ENCODE measurements at regions not wholly inside any gene's neighbourhood (a gene's known extent, or its start where the extent isn't known, plus 50 kb on each side); places are given as distances from the start of the nearest gene placed in this dataset.
"Not testable (repeated sequence)": the region's sequence is repeated elsewhere in the genome, so short reads cannot be mapped to it uniquely, and the experiment has no call there.

DNA sequence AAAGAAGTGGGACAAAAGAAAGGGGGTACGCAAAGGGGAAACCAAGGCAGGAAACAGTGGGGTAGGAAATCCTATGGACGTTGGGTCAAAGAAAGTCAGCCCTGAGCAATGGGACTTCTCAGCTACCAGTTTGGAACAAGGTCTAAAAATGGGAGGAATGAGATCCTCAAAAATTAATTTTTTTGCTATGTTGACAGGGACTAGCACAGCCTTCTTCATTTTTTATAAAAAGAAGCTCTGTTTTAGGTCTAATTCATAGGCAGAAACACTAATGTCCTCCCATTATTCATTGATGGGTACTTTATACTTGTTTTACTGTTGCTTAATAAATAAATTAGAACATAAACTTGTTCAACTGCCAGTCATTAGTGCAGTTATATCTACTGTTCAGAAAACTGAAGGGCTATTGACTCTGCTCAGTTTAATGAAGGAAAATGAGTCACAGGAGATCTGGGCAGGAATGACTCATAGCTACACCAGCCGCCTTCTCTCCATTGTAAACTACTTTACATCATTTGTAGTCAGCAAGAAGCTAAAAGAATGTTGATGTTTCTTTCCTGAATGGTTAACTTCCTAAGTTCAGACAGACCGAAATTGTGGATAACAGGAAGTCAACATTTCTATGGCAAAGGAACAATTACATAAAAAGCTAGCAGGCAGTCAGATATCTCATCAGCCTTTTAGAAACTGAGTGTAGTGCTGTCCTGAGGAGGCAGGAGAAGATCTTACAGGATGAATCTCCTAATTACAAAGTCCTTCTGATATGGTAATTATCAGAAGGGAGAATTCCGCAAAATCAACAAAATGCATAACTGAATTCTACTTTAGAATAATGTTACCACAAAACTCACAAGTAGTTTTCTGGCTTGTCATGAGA is 356.4 kb upstream of the PKN2 start:
- DNase-seq = no peak

DNA sequence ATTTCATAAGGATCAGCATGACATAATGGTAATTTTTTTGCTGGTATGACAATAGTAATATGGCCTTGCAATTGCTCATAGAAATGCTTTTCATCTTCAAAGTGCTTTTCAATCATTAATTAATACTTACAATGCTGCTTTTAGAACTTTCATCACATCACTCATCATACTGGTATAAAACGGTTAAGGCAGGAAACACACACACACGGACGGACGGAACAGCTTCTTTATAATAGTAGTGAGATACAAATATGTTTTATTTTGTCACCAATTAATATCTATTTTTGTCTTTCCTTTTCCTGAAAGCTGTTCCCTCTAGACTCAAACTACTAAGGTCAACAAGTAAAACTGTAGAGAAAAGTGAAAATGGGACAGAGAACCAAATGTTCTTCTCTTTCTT is 353.9 kb upstream of the PKN2 start:
- no peak for DNase-seq

DNA sequence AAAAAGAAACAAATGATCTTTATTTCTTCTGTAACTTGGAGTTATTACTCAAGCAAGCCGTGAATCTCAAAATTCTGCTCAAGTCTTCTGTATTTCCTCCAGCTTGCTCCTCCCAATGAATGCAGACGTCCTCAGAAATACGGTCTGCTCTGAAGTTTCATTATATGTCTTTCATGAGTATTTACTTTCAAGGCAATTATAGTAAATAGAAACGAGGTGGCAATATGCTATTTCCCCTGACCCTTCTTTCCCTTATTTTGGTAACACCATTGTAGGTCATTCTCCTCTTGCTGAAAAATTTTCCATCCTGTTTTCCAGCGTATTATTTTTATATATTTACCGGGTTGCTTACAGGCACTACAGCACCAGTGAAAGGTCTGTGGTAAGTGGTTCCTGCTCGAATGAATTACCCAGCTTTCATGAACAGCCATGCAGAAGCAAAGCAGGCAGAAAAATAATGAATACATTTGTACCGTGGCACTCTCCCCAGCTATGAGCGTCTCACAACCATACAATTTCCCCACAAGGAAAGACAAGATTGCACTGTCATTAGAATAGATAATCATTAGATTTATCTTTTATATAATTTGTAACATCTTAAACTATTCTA is 350.9 kb upstream of the PKN2 start:
- no peak for DNase-seq

DNA sequence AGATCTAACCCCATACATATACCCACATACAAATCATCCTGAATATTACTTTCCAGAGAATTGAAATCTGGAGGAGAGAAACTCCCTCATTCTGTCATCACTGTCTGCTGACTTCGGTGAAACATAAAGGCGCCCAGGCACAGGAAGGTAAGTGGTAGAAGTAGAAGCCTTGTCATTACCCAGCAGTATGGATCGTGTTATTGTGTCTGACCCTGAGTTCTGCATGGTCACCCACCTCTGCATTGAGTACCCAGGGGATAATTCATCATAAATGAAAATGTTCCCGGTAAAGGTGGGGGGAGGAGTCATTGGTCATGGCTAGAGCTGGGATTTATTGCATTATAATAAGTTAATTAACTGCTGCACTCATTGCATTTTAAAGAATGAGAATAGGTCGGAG is 342.6 kb upstream of the PKN2 start:
- DNase-seq = no peak

DNA sequence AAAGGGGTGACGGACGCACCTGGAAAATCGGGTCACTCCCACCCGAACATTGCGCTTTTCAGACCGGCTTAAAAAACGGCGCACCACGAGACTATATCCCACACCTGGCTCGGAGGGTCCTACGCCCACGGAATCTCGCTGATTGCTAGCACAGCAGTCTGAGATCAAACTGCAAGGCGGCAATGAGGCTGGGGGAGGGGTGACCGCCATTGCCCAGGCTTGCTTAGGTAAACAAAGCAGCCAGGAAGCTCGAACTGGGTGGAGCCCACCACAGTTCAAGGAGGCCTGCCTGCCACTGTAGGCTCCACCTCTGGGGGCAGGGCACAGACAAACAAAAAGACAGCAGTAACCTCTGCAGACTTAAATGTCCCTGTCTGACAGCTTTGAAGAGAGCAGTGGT is 342.0 kb upstream of the PKN2 start:
- not testable (repeated sequence) for DNase-seq

DNA sequence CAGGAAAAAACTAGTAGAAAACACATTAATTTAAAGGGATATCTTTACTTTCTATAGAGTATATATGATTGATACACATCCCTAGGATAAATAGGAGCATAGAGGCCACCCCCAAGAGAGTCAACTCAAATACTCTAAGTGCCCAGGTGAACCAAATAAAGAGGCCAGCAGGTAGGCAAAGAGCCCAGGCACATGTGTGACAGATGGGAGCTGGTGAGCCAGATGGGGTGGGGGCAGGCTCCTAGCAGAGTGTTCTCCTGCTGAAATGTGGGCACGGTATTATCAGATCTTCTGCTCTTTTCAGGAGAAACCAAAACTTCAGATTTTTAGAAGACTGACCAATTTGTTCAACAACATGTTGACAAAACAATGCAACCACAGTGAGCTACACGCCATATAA is 333.4 kb upstream of the PKN2 start:
- DNase-seq = no peak

DNA sequence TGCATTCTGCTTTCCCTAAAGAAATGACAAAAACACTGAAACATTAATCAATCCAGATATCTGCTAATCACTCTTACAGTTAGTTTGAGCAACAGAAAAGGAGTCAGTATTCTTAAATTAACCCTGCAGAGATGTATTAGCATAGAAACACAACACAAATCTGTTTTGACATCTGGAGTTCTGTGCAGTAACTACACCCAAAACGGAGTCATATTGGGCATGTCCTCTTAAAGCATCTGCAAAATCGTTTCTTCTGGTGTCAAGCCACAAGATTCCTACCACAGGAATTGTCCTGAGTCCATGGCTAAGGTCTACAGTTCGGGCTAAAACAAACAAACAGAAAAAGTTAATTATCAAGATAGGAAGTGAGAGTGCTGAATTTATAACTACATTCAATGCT is 332.1 kb upstream of the PKN2 start:
- no peak for DNase-seq

DNA sequence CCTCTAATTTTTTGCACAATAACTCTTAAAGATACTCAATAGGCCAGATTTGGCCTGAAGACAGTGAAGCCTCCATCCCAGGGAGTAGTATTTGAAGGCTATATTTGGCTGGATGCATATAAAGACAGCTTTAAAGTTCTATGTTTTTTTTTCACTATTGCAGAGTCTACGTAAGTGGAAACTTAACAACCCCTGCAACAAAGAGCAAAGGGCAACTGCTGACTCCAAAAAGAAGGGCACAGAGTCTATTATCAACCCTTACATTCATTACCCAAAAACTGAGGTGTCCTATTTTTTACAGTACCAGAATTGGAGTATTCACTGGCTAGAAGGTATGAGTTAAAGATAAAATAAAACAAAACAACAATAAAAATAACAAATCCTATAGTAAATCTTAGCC is 329.8 kb upstream of the PKN2 start:
- no peak for DNase-seq

DNA sequence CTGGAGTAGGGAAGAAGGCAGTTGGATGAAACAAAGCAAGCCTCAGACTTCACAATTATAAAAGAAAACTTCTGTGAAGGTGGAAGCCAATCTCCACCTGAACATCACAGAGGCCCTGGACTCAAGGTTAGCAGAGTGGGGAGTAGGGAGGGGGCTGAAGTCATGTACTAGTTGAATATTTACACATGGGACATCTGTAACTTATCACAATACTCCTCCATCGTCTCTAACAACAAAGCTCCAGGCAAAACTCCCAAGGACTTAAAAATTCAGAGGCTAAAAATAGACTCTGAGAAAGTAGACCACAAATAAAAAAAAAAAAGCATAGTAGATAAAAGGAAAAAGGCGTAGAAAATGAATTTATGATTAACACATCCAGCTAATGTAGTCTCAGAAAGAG is 326.3 kb upstream of the PKN2 start:
- DNase-seq = no peak

DNA sequence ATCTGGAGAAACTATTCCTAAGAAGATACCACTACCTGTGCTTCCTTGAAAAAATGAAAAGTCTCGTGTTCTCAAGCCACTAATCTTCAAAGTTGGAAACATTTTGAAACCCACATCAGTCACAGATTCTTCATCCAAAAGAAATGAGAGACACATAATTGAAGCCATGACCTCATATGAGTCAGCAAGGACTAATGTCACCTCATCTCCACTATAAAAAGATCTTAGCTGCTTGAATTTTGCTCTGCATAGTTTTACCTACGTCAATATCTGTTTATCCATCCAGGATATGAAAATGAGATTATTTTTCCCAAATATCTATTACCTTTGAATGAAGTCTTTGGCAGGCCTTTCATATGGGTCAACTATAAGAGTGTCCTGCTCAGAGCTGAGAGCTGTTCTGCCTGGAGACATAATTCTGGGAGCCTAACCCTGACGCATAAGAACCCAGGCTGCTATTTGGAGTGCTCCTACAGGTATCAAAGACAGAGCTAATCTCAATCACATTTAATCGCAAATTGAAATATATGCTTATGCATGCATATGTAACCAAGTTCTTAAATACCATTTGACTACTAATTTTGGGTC is 312.5 kb upstream of the PKN2 start:
- DNase-seq = no peak

DNA sequence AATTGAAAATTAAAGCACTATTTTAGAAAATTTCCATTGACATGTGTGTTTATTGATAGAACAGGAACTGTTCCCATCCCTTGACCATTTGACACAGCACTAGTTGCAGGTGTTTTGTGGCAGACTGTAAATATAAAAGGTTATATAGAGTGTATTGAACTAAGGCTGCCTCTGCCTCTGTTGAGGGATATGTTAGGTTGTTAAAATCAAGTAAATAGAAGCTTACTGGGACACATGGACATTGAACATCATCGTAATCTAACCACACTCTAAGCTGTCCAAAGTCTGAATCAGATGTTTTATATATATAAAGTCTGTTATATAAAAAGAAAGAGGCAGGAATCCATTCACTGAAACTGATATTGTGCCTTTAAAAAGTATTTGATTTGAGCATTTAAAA is 308.1 kb upstream of the PKN2 start:
- no peak for DNase-seq

DNA sequence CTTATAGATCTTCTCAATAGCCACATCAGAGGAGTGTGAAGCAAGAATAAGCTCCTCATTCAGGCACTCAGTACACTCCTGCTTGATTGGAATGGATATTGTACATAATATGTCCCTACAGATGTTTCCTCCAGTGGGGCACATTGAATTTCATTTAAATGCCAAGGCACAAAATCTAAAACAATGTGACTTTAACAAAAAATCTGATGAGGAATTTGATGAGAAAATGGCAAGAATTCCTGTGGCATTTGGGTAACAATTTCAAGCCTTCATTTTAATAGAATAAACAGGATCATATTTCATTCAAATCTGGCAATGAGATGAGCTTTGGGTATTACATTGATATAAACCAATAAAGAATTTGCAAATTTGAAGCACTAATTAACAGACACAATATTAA is 307.7 kb upstream of the PKN2 start:
- no peak for DNase-seq

DNA sequence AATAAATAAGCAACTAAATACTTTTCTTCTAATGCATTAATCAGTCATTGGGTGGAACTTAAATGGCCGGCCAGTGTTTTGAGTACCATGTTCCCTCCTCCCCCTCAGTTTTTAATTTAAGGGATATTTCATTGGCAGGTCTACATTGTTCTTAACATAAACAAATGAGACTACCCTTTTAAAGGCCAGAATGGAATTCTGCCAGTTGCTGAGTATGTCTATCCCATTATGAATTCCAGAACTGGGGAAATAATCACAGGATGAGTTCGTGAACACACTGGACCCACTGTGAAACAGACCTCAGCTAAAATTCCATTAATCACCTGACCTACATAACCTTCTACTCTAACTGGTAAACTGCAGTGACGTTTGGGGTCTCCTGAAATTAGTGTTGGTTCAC is 305.5 kb upstream of the PKN2 start:
- DNase-seq = no peak

DNA sequence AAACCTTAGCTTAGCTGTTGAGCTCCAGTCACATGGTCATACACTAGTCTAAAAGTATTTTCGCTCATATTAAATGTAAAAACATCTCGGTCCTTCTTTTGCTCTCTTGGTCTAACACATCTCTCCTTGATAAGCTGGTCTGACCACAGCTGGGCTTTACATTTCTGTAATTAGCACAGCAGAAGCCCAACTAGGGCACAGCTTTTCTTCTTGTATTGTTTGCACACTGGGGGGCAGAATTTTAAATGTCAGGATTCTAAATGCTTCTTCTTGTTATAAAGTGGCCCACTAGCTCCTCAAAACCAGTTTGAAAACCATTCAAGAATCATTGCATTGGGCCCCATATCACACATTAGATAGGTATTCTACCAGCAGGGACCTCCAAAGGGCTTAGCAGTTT is 289.1 kb upstream of the PKN2 start:
- no peak for DNase-seq

DNA sequence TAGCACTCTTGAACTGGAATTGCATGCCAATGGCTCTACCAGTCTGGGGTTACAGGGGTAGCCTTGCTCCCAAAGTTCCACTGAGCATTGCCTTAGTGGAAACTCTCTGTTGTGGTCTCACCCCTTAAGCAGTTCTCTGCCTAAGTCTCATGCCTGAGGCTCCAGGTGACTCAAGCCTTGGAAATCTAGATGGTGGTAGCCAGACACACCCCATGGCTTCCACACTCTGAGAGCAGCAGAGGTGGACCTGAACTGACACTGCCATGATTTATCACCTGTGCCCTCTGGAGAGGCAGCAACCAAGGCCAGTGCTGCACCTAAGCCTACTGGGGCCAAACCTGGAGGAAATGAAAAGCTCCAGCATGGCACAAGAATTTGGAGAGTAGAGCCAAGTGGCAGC is 285.7 kb upstream of the PKN2 start:
- DNase-seq = no peak

DNA sequence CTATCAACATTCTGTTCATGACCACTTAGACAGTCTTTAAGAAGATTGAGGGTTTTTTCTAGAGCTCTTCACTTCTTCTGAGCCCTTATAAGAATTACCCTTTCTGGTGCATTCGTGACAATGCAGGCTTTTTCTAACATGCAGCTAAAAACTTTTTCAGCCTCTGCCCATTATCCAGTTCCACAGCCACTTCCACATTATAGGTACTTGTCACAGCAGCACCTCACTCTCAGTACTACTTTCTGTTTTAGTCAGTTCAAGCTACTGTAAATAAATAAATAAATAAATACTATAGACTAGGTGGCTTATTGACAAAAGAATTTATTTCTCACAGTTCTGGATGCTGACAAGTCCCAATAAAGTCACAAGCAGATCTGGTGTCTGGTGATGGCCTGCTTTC is 284.4 kb upstream of the PKN2 start:
- no peak for DNase-seq

DNA sequence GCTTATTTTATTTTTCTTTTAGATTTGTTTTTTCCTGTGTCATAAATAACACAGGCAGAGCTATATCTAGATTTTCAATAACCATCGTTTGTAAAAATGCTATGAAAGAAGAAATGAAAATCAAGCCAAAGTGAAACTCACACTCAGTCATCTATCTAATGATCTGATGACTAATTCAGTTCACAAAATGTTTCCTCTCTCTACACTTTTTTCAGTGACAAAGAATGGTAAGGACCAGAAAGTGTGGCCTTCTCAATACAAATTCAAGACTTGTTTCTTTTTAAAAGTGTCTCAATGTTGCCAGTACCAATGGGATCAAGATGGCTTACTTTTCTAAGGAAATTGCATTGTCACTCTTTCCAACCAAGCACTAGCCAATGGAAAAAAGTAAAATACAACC is 282.8 kb upstream of the PKN2 start:
- DNase-seq = no peak

DNA sequence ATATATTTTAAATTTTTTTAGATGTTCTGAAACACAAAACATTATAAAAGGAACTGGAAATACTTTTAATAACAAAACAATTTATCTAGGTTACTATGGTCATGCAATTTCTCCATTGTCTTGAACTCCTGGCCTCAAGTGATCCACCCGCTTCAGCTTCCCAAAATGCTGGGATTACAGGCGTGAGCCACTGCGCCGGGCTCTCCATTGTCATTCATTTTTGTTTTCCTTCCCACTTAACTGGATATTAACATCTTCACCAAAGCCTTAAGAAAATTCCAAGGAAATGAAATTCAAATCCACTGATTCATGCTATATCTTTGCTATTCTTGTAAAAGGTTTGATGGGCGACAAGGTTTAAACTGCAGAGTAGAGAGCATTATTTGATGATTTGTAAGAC is 279.5 kb upstream of the PKN2 start:
- no peak for DNase-seq

DNA sequence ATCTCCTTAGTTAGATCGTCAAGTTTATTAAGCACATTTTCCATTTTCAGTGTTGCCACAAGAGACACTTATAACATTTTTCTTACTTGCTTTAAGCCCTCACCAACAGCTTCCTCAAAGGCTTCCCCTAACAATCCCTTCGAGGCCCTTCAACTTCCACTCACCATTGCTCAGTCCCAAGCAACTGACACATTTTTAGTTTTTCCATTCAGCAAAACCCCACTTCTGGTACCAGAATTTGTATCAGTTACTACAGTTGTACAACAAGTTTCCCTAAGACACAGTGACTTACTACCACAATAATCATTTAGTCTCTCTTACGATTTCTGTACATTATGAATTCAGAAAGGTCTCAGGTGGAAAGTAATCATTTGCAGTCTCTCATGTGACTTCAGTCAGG is 276.8 kb upstream of the PKN2 start:
- DNase-seq = no peak

DNA sequence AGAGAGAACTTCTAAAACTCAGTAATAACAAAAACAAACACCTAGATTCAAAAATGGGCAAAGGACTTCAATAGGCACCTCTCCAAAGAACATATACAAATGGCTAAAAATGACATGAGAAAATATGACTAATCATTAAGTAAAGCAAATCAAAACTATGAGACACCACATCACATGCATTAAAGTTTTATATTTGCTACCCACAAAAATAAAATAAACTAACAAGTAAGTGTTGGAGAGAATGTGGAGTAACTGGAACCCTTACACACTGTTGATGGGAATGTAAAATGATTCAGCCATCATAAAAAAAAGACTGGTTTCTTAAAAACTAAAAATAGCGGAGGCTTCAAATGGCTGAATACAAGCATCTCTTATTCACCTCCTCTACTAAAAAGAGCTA is 262.1 kb upstream of the PKN2 start:
- no peak for DNase-seq

DNA sequence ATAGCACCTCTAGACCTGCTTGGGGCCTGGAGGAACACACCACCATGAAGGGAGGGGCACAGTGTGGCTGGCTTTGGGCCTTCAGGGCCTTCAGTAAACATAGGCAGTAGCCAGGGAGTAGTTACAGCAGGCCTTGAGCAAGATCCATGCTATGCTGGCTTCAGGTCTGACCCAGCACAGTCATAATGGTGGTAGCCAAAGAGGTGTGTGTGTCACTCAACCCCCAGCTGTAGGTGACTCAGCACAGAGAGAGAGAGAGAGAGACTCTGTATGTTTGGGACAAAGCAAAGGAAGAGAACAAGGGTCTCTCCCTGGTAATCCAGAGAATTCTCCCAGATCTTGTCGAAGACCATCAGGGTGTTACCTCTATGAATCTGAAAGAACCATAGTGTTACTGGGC is 250.5 kb upstream of the PKN2 start:
- no peak for DNase-seq

DNA sequence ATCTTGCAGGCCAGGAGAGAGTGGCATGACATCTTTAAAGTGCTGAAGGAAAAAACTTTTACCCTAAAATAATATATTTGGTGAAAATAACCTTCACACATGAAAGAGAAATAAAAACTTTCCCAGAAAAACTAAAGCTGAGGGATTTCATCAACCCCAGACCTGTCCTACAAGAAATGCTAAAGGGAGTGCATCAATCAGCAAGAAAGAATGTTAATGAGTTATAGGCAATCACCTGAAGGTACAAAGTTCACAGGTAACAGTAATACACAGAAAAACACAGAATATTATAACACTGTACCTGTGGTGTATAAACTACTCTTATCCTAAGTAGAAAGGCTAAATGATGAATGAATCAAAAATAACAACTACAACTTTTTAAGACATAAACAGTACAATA is 249.2 kb upstream of the PKN2 start:
- DNase-seq = no peak

DNA sequence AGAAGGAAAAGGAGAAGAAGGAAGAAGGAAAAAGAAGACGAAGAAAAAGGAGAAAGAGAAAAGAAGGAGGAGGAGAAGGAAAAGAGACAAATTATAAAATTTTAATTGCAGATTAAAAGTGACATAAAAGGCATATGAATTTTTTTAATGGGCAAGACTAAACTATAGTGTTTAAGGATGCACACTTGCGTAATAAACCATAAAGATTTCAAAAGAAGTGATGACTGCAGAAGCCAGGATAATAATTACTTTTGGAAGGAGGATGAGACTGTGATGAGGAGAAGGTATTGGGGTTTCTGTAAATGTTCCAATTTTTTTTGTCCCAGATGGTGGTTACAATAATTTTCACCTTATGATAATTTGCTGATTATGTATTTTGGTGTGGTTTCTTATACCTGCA is 243.1 kb upstream of the PKN2 start:
- DNase-seq = no peak

DNA sequence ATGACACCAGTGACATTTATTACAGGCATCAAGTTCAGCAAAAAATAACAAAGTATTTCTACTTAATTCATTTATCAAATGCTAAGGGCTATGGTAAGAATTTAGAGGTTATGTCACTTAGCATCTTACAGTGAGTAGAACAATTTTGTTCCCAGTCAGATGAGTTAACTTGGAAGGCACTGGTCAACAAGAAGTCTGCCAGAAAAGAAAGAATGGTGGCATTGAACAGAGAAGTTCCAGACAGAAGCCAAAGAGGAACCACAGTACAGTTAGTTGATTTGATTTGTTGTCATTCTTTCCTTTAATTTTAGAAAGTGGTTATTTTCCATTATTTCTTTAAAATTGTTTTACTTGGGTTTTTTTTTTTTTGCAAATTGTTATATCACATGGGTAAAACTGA is 232.2 kb upstream of the PKN2 start:
- DNase-seq = no peak

DNA sequence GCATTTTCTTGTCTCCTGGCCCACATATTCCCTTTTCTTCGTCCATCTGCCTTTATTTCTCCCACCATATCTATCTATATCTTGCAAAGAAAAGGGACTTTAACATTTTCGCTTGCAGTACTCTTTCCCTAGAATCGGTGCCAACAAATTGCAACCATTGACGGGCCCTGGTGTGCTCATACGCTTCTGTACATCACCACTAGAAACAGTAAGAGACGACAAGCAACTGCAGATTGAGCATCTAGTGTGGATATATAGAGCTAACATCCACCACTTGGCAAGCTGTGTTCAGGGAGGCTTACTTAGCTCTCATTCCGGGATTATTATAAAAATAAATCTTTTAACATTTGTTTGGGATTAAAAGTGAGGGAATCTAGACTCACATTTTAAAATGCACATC is 230.8 kb upstream of the PKN2 start:
- no peak for DNase-seq
